GM20000 (cell line): ENCODE measurements at regions not wholly inside any gene's neighbourhood (a gene's known extent, or its start where the extent isn't known, plus 50 kb on each side); places are given as distances from the start of the nearest gene placed in this dataset.

ENCODE experiments used
- DNase-seq: peaks from one replicate; pipeline ENCODE4 v3.0.0; 2012; ENCODE audit warnings: low spot score
- TF ChIP-seq, protein P1 (sequence below): IDR thresholded peaks from 2 replicates; pipeline ENCODE4 v1.5.1; 2012; ENCODE audit warnings: mild to moderate bottlenecking, control low read depth; ENCODE audit errors: extremely low read depth, missing control alignments

- DNase-seq: peak; percentile 19
- TF ChIP-seq, protein P1, sequence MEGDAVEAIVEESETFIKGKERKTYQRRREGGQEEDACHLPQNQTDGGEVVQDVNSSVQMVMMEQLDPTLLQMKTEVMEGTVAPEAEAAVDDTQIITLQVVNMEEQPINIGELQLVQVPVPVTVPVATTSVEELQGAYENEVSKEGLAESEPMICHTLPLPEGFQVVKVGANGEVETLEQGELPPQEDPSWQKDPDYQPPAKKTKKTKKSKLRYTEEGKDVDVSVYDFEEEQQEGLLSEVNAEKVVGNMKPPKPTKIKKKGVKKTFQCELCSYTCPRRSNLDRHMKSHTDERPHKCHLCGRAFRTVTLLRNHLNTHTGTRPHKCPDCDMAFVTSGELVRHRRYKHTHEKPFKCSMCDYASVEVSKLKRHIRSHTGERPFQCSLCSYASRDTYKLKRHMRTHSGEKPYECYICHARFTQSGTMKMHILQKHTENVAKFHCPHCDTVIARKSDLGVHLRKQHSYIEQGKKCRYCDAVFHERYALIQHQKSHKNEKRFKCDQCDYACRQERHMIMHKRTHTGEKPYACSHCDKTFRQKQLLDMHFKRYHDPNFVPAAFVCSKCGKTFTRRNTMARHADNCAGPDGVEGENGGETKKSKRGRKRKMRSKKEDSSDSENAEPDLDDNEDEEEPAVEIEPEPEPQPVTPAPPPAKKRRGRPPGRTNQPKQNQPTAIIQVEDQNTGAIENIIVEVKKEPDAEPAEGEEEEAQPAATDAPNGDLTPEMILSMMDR: peak; percentile 44
Observed at GRCh38 chr3:94234177-94234788, 171.4 kb downstream of the NSUN3 start.

DNA sequence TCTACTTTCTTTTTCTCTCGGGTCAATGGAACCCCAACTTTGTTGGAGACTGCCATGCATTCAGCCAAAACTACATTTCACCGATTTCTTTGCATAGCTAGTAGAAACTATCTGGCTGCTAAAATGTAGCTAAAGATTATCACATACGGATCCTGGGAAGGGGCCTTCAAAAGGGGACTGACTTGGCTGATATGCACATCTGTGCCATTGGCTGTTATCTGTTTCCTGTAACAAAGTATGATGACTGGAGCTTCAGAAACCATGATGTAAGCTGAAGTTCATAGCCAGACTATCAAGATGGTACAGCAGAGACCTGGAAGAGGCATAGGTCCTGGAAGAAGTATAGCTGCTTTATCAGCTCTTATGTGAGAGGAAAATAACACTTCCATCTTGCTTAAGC lies 179.1 kb downstream of the NSUN3 start:
- DNase-seq: no peak
- TF ChIP-seq, protein P1: no peak

- DNase-seq: no peak
- TF ChIP-seq, protein P1: no peak
Observed at GRCh38 chr3:94246171-94246570, 183.3 kb downstream of the NSUN3 start.

GRCh38 chr3:94248042-94248441 lies 185.2 kb downstream of the NSUN3 start:
- TF ChIP-seq, protein P1: no peak
- DNase-seq: no peak

GRCh38 chr3:94249491-94250079 lies 186.7 kb downstream of the NSUN3 start:
- DNase-seq: peak; percentile 66

DNA sequence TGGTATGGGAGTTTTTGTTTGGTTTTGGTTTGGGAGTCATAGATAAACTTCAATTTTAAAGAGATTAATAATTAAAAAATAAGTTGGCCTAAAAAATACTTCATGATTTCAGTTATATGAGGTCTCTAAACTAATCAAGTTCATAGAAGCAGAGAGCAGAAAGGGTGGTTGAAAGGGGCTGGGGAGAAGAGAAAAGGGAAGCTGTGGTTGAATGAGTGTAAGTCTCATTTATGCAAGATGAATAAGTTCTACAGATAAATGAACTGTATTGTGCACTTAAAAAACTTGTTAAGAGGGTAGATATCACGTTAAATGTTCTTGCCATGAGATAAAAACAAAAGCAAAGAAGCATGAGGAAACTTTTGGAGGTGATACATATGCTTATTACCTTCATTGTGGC lies 188.7 kb downstream of the NSUN3 start:
- no peak for DNase-seq
- TF ChIP-seq, protein P1: no peak

More at GRCh38 chr3:94249491-94250079, 186.7 kb downstream of the NSUN3 start:
- TF ChIP-seq, protein P1: peak; percentile 66

GRCh38 chr3:94252316-94252715 lies 189.5 kb downstream of the NSUN3 start:
- TF ChIP-seq, protein P1: no peak
- no peak for DNase-seq
